SK-N-SH (cell line): ENCODE measurements at regions not wholly inside any gene's neighbourhood (a gene's known extent, or its start where the extent isn't known, plus 50 kb on each side); places are given as distances from the start of the nearest gene placed in this dataset.

Experiments
- CTCF ChIA-PET: fragments of 300-600, 350-600 bp; formaldehyde crosslinking; extraction: SDS; loops from one replicate; lab custom pipeline; 2021; lab: Yijun Ruan, JAX
- POLR2A ChIA-PET: fragments of 350-600 bp; sonication (Branson Sonifier 250); formaldehyde crosslinking; extraction: SDS; loops from one replicate; lab custom pipeline; 2020; ENCODE audit warnings: antibody characterized with exemption, inconsistent platforms; lab: Yijun Ruan, JAX
- DNase-seq: peaks from one replicate; pipeline ENCODE4 v3.0.0; 2012
- H2AFZ ChIP-seq: fragments of 200-600 bp; sonication (generic); 2 replicates; pipeline ENCODE4 v1.8.1; 2016; ENCODE audit warnings: antibody characterized with exemption, mild to moderate bottlenecking, low read depth
- H3F3A ChIP-seq: fragments of 200-600 bp; sonication (generic); replicated peaks from 2 replicates; pipeline ENCODE3; 2016; ENCODE audit warnings: antibody characterized with exemption, mild to moderate bottlenecking; ENCODE audit not compliant: insufficient read depth
- H3K27ac ChIP-seq, 2 experiments: fragments of 200-500 bp in 1 of 2; fragments of 200-600 bp in 1 of 2; sonication (Bioruptor generic) in 1 of 2; sonication (generic), shearing (Covaris generic) in 1 of 2; 2 replicates each; pipeline versions ENCODE4 v1.5.1 to v1.6.1; 2014 to 2016; ENCODE audit warnings: low read depth in 2 of 2, inconsistent platforms in 1 of 2, low read length in 1 of 2, mild to moderate bottlenecking in 1 of 2, mixed read lengths in 1 of 2
- H3K27me3 ChIP-seq: fragments of 200-600 bp; sonication (generic), shearing (Covaris generic); 2 replicates; pipeline ENCODE4 v1.6.1; 2016; ENCODE audit warnings: mixed run types; ENCODE audit not compliant: insufficient read depth
- H3K36me3 ChIP-seq, 2 experiments: fragments of 200-500 bp in 1 of 2; fragments of 200-600 bp in 1 of 2; sonication (Bioruptor generic) in 1 of 2; sonication (generic) in 1 of 2; replicated peaks in 1 of 2; 2 replicates each; pipeline versions ENCODE3 to v1.5.1; 2014 to 2016; ENCODE audit warnings: low read length in 1 of 2, mild to moderate bottlenecking in 1 of 2; ENCODE audit not compliant: insufficient read depth in 2 of 2, control insufficient read depth in 1 of 2
- H3K4me1 ChIP-seq, 2 experiments: fragments of 200-500 bp in 1 of 2; fragments of 200-600 bp in 1 of 2; sonication (Bioruptor generic) in 1 of 2; sonication (generic), shearing (Covaris generic) in 1 of 2; 2 replicates each; pipeline versions ENCODE4 v1.5.1 to v1.6.1; 2014 to 2016; ENCODE audit warnings: low read depth in 1 of 2, low read length in 1 of 2, mixed run types in 1 of 2; ENCODE audit not compliant: insufficient read depth in 2 of 2, control insufficient read depth in 1 of 2
- H3K4me2 ChIP-seq: fragments of 200-600 bp; sonication (generic), shearing (Covaris generic); 2 replicates; pipeline ENCODE4 v1.6.1; 2017; ENCODE audit warnings: mixed run types
- H3K4me3 ChIP-seq, 2 experiments: fragments of 200-500 bp in 1 of 2; fragments of 200-600 bp in 1 of 2; sonication (Bioruptor generic) in 1 of 2; sonication (generic), shearing (Covaris generic) in 1 of 2; 2 replicates each; pipeline versions ENCODE4 v1.5.1 to v1.8.1; 2014 to 2016; ENCODE audit warnings: low read depth in 2 of 2, inconsistent platforms in 1 of 2, low read length in 1 of 2, mild to moderate bottlenecking in 1 of 2, mixed read lengths in 1 of 2, moderate library complexity in 1 of 2
- H3K79me2 ChIP-seq: fragments of 200-600 bp; sonication (generic); 2 replicates; pipeline ENCODE4 v1.8.1; 2017; ENCODE audit warnings: mild to moderate bottlenecking; ENCODE audit not compliant: insufficient read depth
- H3K9ac ChIP-seq: fragments of 200-600 bp; sonication (generic); 2 replicates; pipeline ENCODE4 v1.6.1; 2017; ENCODE audit warnings: mixed run types
- H3K9me2 ChIP-seq: fragments of 200-600 bp; sonication (generic); 2 replicates; pipeline ENCODE4 v1.6.1; 2017; ENCODE audit warnings: mixed run types
- H3K9me3 ChIP-seq: fragments of 200-600 bp; sonication (generic); 2 replicates; pipeline ENCODE4 v1.6.1; 2017; ENCODE audit warnings: mixed run types, mild to moderate bottlenecking, moderate library complexity
- H4K20me1 ChIP-seq: fragments of 200-600 bp; sonication (generic); 2 replicates; pipeline ENCODE4 v1.6.1; 2017; ENCODE audit warnings: mild to moderate bottlenecking, mixed run types; ENCODE audit not compliant: insufficient read depth
- CTCF ChIP-seq: fragments of 200-600 bp; sonication (generic); IDR thresholded peaks from 2 replicates; pipeline ENCODE4 v1.6.1; 2017; ENCODE audit warnings: antibody characterized with exemption, mild to moderate bottlenecking, moderate library complexity
- ELF1 ChIP-seq: IDR thresholded peaks from 2 replicates; pipeline ENCODE4 v1.4.0; 2012
- EZH2phosphoT487 ChIP-seq: fragments of 200-600 bp; sonication (generic); IDR thresholded peaks from 2 replicates; pipeline ENCODE4 v1.6.1; 2017; ENCODE audit warnings: low read depth, mixed run types, mild to moderate bottlenecking, antibody characterized with exemption, moderate library complexity, borderline replicate concordance
- FOXJ3 ChIP-seq: sonication (generic); formaldehyde crosslinking; IDR thresholded peaks from 2 replicates; pipeline ENCODE4 v1.5.1; 2020; ENCODE audit warnings: mild to moderate bottlenecking, missing genetic modification reagents
- FOXM1 ChIP-seq: IDR thresholded peaks from 2 replicates; pipeline ENCODE4 v1.4.0; 2012; ENCODE audit warnings: low read depth, mild to moderate bottlenecking
- GABPA ChIP-seq: IDR thresholded peaks from 2 replicates; pipeline ENCODE4 v1.4.0; 2012; ENCODE audit warnings: low read depth, mild to moderate bottlenecking
- GATA2 ChIP-seq: sonication (generic); formaldehyde crosslinking; IDR thresholded peaks from 2 replicates; pipeline ENCODE4 v1.5.0; 2020; ENCODE audit warnings: mild to moderate bottlenecking, missing genetic modification reagents
- MEF2A ChIP-seq: IDR thresholded peaks from 2 replicates; pipeline ENCODE4 v1.4.0; 2012; ENCODE audit warnings: low read depth, borderline replicate concordance
- MXI1 ChIP-seq: IDR thresholded peaks from 2 replicates; pipeline ENCODE4 v1.6.1; 2012; ENCODE audit warnings: mild to moderate bottlenecking, low read depth, low read length, improper control_type of control experiment
- NFIC ChIP-seq: IDR thresholded peaks from 2 replicates; pipeline ENCODE4 v1.4.0; 2012; ENCODE audit warnings: borderline replicate concordance
- NRF1 ChIP-seq: IDR thresholded peaks from 2 replicates; pipeline ENCODE4 v1.6.1; 2012; ENCODE audit warnings: low read depth, mild to moderate bottlenecking, low read length
- POLR2AphosphoS5 ChIP-seq: IDR thresholded peaks from 2 replicates; pipeline ENCODE4 v1.6.1; 2012; ENCODE audit warnings: low read depth, low read length
- RCOR1 ChIP-seq: fragments of 150-350 bp; IDR thresholded peaks from 2 replicates; pipeline ENCODE4 v1.6.1; 2017; ENCODE audit warnings: antibody characterized with exemption, low read length
- RFX5 ChIP-seq: IDR thresholded peaks from 2 replicates; pipeline ENCODE4 v1.6.1; 2012; ENCODE audit warnings: mild to moderate bottlenecking, improper control_type of control experiment, low read length
- SIN3A ChIP-seq: IDR thresholded peaks from 2 replicates; pipeline ENCODE4 v1.6.1; 2012; ENCODE audit warnings: low read depth, mild to moderate bottlenecking, low read length, moderate library complexity, borderline replicate concordance
- TCF12 ChIP-seq: IDR thresholded peaks from 2 replicates; pipeline ENCODE4 v1.4.0; 2012
- TEAD4 ChIP-seq: IDR thresholded peaks from 2 replicates; pipeline ENCODE4 v1.4.0; 2012; ENCODE audit warnings: mild to moderate bottlenecking, borderline replicate concordance; ENCODE audit not compliant: insufficient read depth
- ZBTB33 ChIP-seq: IDR thresholded peaks from 2 replicates; pipeline ENCODE4 v1.4.0; 2012; ENCODE audit warnings: low read depth, borderline replicate concordance
- WGBS: methylation state at CpG from one replicate; pipeline ENCODE4 v1.1.6; 2017; ENCODE audit warnings: low lambda C conversion rate; 5-methylcytosine and 5-hydroxymethylcytosine counted together
- TF ChIP-seq, protein P1 (sequence below): fragments of 150-350 bp; IDR thresholded peaks from 2 replicates; pipeline ENCODE4 v1.6.1; 2017; ENCODE audit warnings: antibody characterized with exemption, low read length, low read depth, borderline replicate concordance
- TF ChIP-seq, protein P2 (sequence below): IDR thresholded peaks from 2 replicates; pipeline ENCODE4 v1.4.0; 2012; ENCODE audit warnings: low read depth, borderline replicate concordance

- Histone ChIP-seq H3K4me1 (no peaks in the 10 kb centered on the region; a peak in 1 of 4 replicates), H4K20me1 (no peaks in the 10 kb centered on the region), H3K27me3 (no peaks in the 10 kb centered on the region), H3K27ac (no peak overlapping the region), H2AFZ (no peak overlapping the region), H3K9me3 (no peaks in the 10 kb centered on the region), H3K79me2 (no peaks in the 10 kb centered on the region), H3K9ac (no peak overlapping the region), H3K36me3 (no peaks in the 10 kb centered on the region), H3K4me2 (no peak overlapping the region), H3K4me3 (no peak overlapping the region), H3F3A (no peaks in the 10 kb centered on the region), H3K9me2 (no peaks in the 10 kb centered on the region)
- ChIA-PET CTCF (no interaction called here), POLR2A (no interaction called here)
- TF ChIP-seq, protein P1, sequence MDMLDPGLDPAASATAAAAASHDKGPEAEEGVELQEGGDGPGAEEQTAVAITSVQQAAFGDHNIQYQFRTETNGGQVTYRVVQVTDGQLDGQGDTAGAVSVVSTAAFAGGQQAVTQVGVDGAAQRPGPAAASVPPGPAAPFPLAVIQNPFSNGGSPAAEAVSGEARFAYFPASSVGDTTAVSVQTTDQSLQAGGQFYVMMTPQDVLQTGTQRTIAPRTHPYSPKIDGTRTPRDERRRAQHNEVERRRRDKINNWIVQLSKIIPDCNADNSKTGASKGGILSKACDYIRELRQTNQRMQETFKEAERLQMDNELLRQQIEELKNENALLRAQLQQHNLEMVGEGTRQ, result no peak
- TF ChIP-seq EZH2phosphoT487, result no peak
- TF ChIP-seq FOXJ3 (CRISPR knock-in tag), result no peak
- TF ChIP-seq RFX5, result no peak
- TF ChIP-seq TEAD4, result no peak
- TF ChIP-seq, protein P2, sequence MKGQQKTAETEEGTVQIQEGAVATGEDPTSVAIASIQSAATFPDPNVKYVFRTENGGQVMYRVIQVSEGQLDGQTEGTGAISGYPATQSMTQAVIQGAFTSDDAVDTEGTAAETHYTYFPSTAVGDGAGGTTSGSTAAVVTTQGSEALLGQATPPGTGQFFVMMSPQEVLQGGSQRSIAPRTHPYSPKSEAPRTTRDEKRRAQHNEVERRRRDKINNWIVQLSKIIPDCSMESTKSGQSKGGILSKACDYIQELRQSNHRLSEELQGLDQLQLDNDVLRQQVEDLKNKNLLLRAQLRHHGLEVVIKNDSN, result no peak
- TF ChIP-seq CTCF, result no peak
- no peak for TF ChIP-seq FOXM1
- TF ChIP-seq GATA2 (CRISPR knock-in tag), result no peak
- TF ChIP-seq POLR2AphosphoS5, result no peak
- TF ChIP-seq ELF1, result no peak
- TF ChIP-seq MXI1, result no peak
- TF ChIP-seq NFIC, result no peak
- no peak for TF ChIP-seq RCOR1
- no peak for TF ChIP-seq SIN3A
- no peak for TF ChIP-seq GABPA
- TF ChIP-seq NRF1, result no peak
- no peak for TF ChIP-seq TCF12
- no peak for TF ChIP-seq ZBTB33
- no peak for TF ChIP-seq MEF2A
- 24% methylated on average over 3 of the region's 3 CpGs for WGBS
- no peak for DNase-seq
Measured at GRCh38 chr11:79538775-79539174, 97.9 kb upstream of the TENM4 start.
